MM.1S (cell line): ENCODE measurements at regions not wholly inside any gene's neighbourhood (a gene's known extent, or its start where the extent isn't known, plus 50 kb on each side); places are given as distances from the start of the nearest gene placed in this dataset.

Experiments
- DNase-seq: peaks from one replicate; pipeline ENCODE4 v3.0.0-alpha.2; 2015
- H2AFZ ChIP-seq: fragments of 300-600 bp; sonication (generic); 2 replicates; pipeline ENCODE4 v1.6.0; 2016; ENCODE audit warnings: antibody characterized with exemption, low read length
- H3F3A ChIP-seq: fragments of 300-600 bp; sonication (generic); 2 replicates; pipeline ENCODE4 v1.6.1; 2016; ENCODE audit warnings: mild to moderate bottlenecking, antibody characterized with exemption, low read length, moderate library complexity, mixed read lengths; ENCODE audit not compliant: insufficient read depth
- H3K27ac ChIP-seq: fragments of 300-600 bp; sonication (generic); 2 replicates; pipeline ENCODE4 v1.5.1; 2016; ENCODE audit warnings: mild to moderate bottlenecking, low read length
- H3K27me3 ChIP-seq: fragments of 300-600 bp; sonication (generic); replicated peaks from 2 replicates; pipeline ENCODE4 v1.6.0; 2016; ENCODE audit warnings: low read length; ENCODE audit not compliant: insufficient read depth
- H3K36me3 ChIP-seq: fragments of 300-600 bp; sonication (generic); replicated peaks from 2 replicates; pipeline ENCODE4 v1.6.1; 2016; ENCODE audit warnings: mild to moderate bottlenecking, low read length, mixed read lengths; ENCODE audit not compliant: insufficient read depth
- H3K4me1 ChIP-seq: fragments of 300-600 bp; sonication (generic); 2 replicates; pipeline ENCODE4 v1.6.1; 2016; ENCODE audit warnings: low read length, mixed read lengths
- H3K4me2 ChIP-seq: fragments of 300-600 bp; sonication (generic); 2 replicates; pipeline ENCODE4 v1.6.0; 2016; ENCODE audit warnings: low read depth, low read length
- H3K4me3 ChIP-seq: fragments of 300-600 bp; sonication (generic); 2 replicates; pipeline ENCODE4 v1.5.1; 2016; ENCODE audit warnings: low read length, mixed read lengths
- H3K79me2 ChIP-seq: fragments of 300-600 bp; sonication (generic); 2 replicates; pipeline ENCODE4 v1.6.1; 2016; ENCODE audit warnings: mixed run types, low read length, mixed read lengths
- H3K9ac ChIP-seq: fragments of 300-600 bp; sonication (generic); 2 replicates; pipeline ENCODE4 v1.6.1; 2016; ENCODE audit warnings: low read length, mixed read lengths
- H3K9me2 ChIP-seq: fragments of 300-600 bp; sonication (generic); replicated peaks from 2 replicates; pipeline ENCODE4 v1.6.1; 2016; ENCODE audit warnings: mild to moderate bottlenecking, low read length, mixed read lengths; ENCODE audit not compliant: insufficient read depth
- H3K9me3 ChIP-seq: fragments of 300-600 bp; sonication (generic); replicated peaks from 2 replicates; pipeline ENCODE4 v1.6.1; 2016; ENCODE audit warnings: mild to moderate bottlenecking, low read length, mixed read lengths; ENCODE audit not compliant: insufficient read depth
- H4K20me1 ChIP-seq: fragments of 300-600 bp; sonication (generic); 2 replicates; pipeline ENCODE4 v1.6.1; 2016; ENCODE audit warnings: mild to moderate bottlenecking, low read length, moderate library complexity, mixed read lengths; ENCODE audit not compliant: insufficient read depth
- CTCF ChIP-seq: fragments of 300-600 bp; sonication (generic); IDR thresholded peaks from 2 replicates; pipeline ENCODE4 v1.5.1; 2016; ENCODE audit warnings: antibody characterized with exemption, low read length, mixed read lengths
- EZH2 ChIP-seq: fragments of 300-600 bp; sonication (generic); optimal IDR thresholded peaks from 2 replicates; pipeline ENCODE3; 2017; ENCODE audit warnings: low read depth, mild to moderate bottlenecking, antibody characterized with exemption, low read length, mixed read lengths
- EZH2phosphoT487 ChIP-seq: fragments of 300-600 bp; sonication (generic); IDR thresholded peaks from 2 replicates; pipeline ENCODE4 v1.6.1; 2018; ENCODE audit warnings: antibody characterized with exemption, low read length

- Histone ChIP-seq H3F3A (no peaks in the 10 kb centered on the region), H3K9ac (no peak overlapping the region), H2AFZ (no peak overlapping the region), H3K36me3 (no peaks in the 10 kb centered on the region), H3K79me2 (no peaks in the 10 kb centered on the region), H3K9me2 (no peaks in the 10 kb centered on the region; the same call in 1 of the 2 replicates), H3K27ac (no peak overlapping the region), H3K4me3 (no peak overlapping the region), H3K4me1 (0 out of 2 replicates have a peak, but pooled peaks cover 6% of the 10 kb centered on the region), H4K20me1 (no peaks in the 10 kb centered on the region), H3K9me3 (no peaks in the 10 kb centered on the region), H3K4me2 (no peak overlapping the region), H3K27me3 (no peaks in the 10 kb centered on the region)
- DNase-seq = no peak
- TF ChIP-seq EZH2 = no peak
- no peak for TF ChIP-seq CTCF
- TF ChIP-seq EZH2phosphoT487 = no peak
These were observed 396.7 kb downstream of the HACE1 start for GRCh38 chr6:104462811-104463599.

GRCh38 chr6:104460738-104461483, 398.8 kb downstream of the HACE1 start:
- H3K9me3 ChIP-seq = no peaks in the 10 kb centered on the region
- H2AFZ ChIP-seq = no peak overlapping the region
- no peaks in the 10 kb centered on the region for H3K9me2 ChIP-seq
- no peaks in the 10 kb centered on the region for H3K36me3 ChIP-seq
- no peak overlapping the region for H3K9ac ChIP-seq
- H3K79me2 ChIP-seq = no peaks in the 10 kb centered on the region
- no peak overlapping the region for H3K4me2 ChIP-seq
- TF ChIP-seq EZH2phosphoT487 = no peak
- TF ChIP-seq CTCF = no peak
- no peak for TF ChIP-seq EZH2
- DNase-seq = no peak
- H3K27me3 ChIP-seq = no peaks in the 10 kb centered on the region
- H3K4me1 ChIP-seq = 0 out of 2 replicates have a peak, but pooled peaks cover 6% of the 10 kb centered on the region
- H4K20me1 ChIP-seq = no peaks in the 10 kb centered on the region
- no peak overlapping the region for H3K27ac ChIP-seq
- H3F3A ChIP-seq = no peaks in the 10 kb centered on the region
- H3K4me3 ChIP-seq = no peak overlapping the region

GRCh38 chr6:104459543-104459942, 400.2 kb downstream of the HACE1 start:
- Histone ChIP-seq H3K9ac (no peak overlapping the region), H3K4me2 (no peak overlapping the region), H3F3A (no peaks in the 10 kb centered on the region), H3K79me2 (no peaks in the 10 kb centered on the region), H3K27me3 (no peaks in the 10 kb centered on the region), H4K20me1 (no peaks in the 10 kb centered on the region), H3K4me3 (no peak overlapping the region), H3K36me3 (no peaks in the 10 kb centered on the region), H3K4me1 (0 out of 2 replicates have a peak, but pooled peaks cover 6% of the 10 kb centered on the region), H3K9me3 (no peaks in the 10 kb centered on the region), H3K27ac (no peak overlapping the region), H3K9me2 (no peaks in the 10 kb centered on the region), H2AFZ (no peak overlapping the region)
- TF ChIP-seq EZH2phosphoT487 = no peak
- peak; percentile 53 for DNase-seq
